ENCODE measurements at regions not wholly inside any gene's neighbourhood (a gene's known extent, or its start where the extent isn't known, plus 50 kb on each side); places are given as distances from the start of the nearest gene placed in this dataset.
"Not testable (repeated sequence)": the region's sequence is repeated elsewhere in the genome, so short reads cannot be mapped to it uniquely, and the experiment has no call there.

- Histone ChIP-seq H3K27ac (ENCODE audit: insufficient read depth, low read length) (no peak overlapping the region), H3K27me3 (ENCODE audit: control insufficient read depth, insufficient read depth, low read length) (no peaks in the 10 kb centered on the region), H3K36me3 (ENCODE audit: control insufficient read depth, insufficient read depth, low read length) (no peaks in the 10 kb centered on the region), H4K20me1 (ENCODE audit: control insufficient read depth, extremely low read depth, insufficient read depth, low read length) (no peaks in the 10 kb centered on the region), H3K4me2 (ENCODE audit: extremely low read depth, insufficient read depth, low read length) (no peak overlapping the region), H2AFZ (ENCODE audit: low read length) (no peak overlapping the region), H3K9ac (ENCODE audit: insufficient read depth, low read length) (no peak overlapping the region), H3K9me3 (ENCODE audit: control insufficient read depth, insufficient read depth, low read depth, low read length) (no peaks in the 10 kb centered on the region), H3K79me2 (ENCODE audit: control insufficient read depth, insufficient read depth, low read length) (no peaks in the 10 kb centered on the region), H3K4me3 (replicated peaks in 1 of 4; ENCODE audit: control extremely low read depth in 1 of 4, insufficient read depth in 1 of 4, low read depth in 3 of 4, low read length in 4 of 4) (no peak overlapping the region), H3K4me1 (ENCODE audit: control insufficient read depth, extremely low read depth, insufficient read depth, low read length) (no peaks in the 10 kb centered on the region)
- no peak for DNase-seq (ENCODE audit: low read depth in 2 of 2)
- TF ChIP-seq EZH2 (IDR thresholded peaks at IDR 0.05; ENCODE audit: low read length, missing control alignments) (no peak), CTCF (conservative IDR thresholded peaks at IDR 0.05 in 1 of 2, IDR thresholded peaks at IDR 0.05 in 1 of 2; ENCODE audit: low read depth in 1 of 2, low read length in 2 of 2) (no peak)
Observed at GRCh38 chr2:234352270-234352669, 144.6 kb downstream of the ARL4C start.

- not testable (repeated sequence) for H3K4me2 ChIP-seq (ENCODE audit: extremely low read depth, insufficient read depth, low read length); H3K9me3 ChIP-seq (ENCODE audit: control insufficient read depth, insufficient read depth, low read depth, low read length); H3K36me3 ChIP-seq (ENCODE audit: control insufficient read depth, insufficient read depth, low read length); H3K9ac ChIP-seq (ENCODE audit: insufficient read depth, low read length); H3K4me3 ChIP-seq (replicated peaks in 1 of 4; ENCODE audit: control extremely low read depth in 1 of 4, insufficient read depth in 1 of 4, low read depth in 3 of 4, low read length in 4 of 4); H3K79me2 ChIP-seq (ENCODE audit: control insufficient read depth, insufficient read depth, low read length); H2AFZ ChIP-seq (ENCODE audit: low read length); H3K27ac ChIP-seq (ENCODE audit: insufficient read depth, low read length); H3K27me3 ChIP-seq (ENCODE audit: control insufficient read depth, insufficient read depth, low read length); H4K20me1 ChIP-seq (ENCODE audit: control insufficient read depth, extremely low read depth, insufficient read depth, low read length); H3K4me1 ChIP-seq (ENCODE audit: control insufficient read depth, extremely low read depth, insufficient read depth, low read length); DNase-seq (ENCODE audit: low read depth in 2 of 2)
Observed at GRCh38 chr2:234351866-234352265, 145.0 kb downstream of the ARL4C start.

GRCh38 chr2:234348081-234348480 lies 148.8 kb downstream of the ARL4C start:
- no peak overlapping the region for H2AFZ ChIP-seq (ENCODE audit: low read length)
- DNase-seq (ENCODE audit: low read depth in 2 of 2), result peak in 1 of 2 donors; percentile 36
- H3K4me1 ChIP-seq (ENCODE audit: control insufficient read depth, extremely low read depth, insufficient read depth, low read length), result no peaks in the 10 kb centered on the region
- no peaks in the 10 kb centered on the region for H3K79me2 ChIP-seq (ENCODE audit: control insufficient read depth, insufficient read depth, low read length)
- no peaks in the 10 kb centered on the region for H4K20me1 ChIP-seq (ENCODE audit: control insufficient read depth, extremely low read depth, insufficient read depth, low read length)
- no peaks in the 10 kb centered on the region for H3K27me3 ChIP-seq (ENCODE audit: control insufficient read depth, insufficient read depth, low read length)
- H3K36me3 ChIP-seq (ENCODE audit: control insufficient read depth, insufficient read depth, low read length), result no peaks in the 10 kb centered on the region
- H3K4me2 ChIP-seq (ENCODE audit: extremely low read depth, insufficient read depth, low read length), result no peak overlapping the region
- TF ChIP-seq EZH2 (IDR thresholded peaks at IDR 0.05; ENCODE audit: low read length, missing control alignments), result no peak
- no peak for TF ChIP-seq CTCF (conservative IDR thresholded peaks at IDR 0.05 in 1 of 2, IDR thresholded peaks at IDR 0.05 in 1 of 2; ENCODE audit: low read depth in 1 of 2, low read length in 2 of 2)
- H3K27ac ChIP-seq (ENCODE audit: insufficient read depth, low read length), result no peak overlapping the region
- no peak overlapping the region for H3K4me3 ChIP-seq (replicated peaks in 1 of 4; ENCODE audit: control extremely low read depth in 1 of 4, insufficient read depth in 1 of 4, low read depth in 3 of 4, low read length in 4 of 4)
- H3K9ac ChIP-seq (ENCODE audit: insufficient read depth, low read length), result no peak overlapping the region
- no peaks in the 10 kb centered on the region for H3K9me3 ChIP-seq (ENCODE audit: control insufficient read depth, insufficient read depth, low read depth, low read length)

All from fibroblast of lung (primary cell).